Heart left ventricle (tissue), 16 donors: ENCODE measurements at regions not wholly inside any gene's neighbourhood (a gene's known extent, or its start where the extent isn't known, plus 50 kb on each side); places are given as distances from the start of the nearest gene placed in this dataset.
A peak's percentile ranks its signal among the peaks of the same experiment; 100 is the strongest.

Experiments
- ATAC-seq, 4 donors: fragments of 200-7000 bp; cut with Tn5 transposase; one replicate each; pipeline ENCODE4 v1.9.1; 2020 to 2022; ENCODE audit warnings: moderate library complexity in 4 of 4, mild to moderate bottlenecking in 3 of 4, moderate number of reproducible peaks in 1 of 4
- DNase-seq, 5 donors: peaks; one replicate each; pipeline ENCODE4 v3.0.0-alpha.2; 2020
- H3K27ac ChIP-seq, 12 donors: fragments of 200-600 bp; sonication (generic) in 4 of 12; one replicate each; pipeline versions ENCODE4 v1.5.0 to v1.8.0; 2016 to 2022; ENCODE audit warnings: mild to moderate bottlenecking in 2 of 12
- H3K27me3 ChIP-seq, 9 donors: fragments of 200-600 bp; sonication (generic) in 2 of 9; one replicate each; pipeline versions ENCODE4 v1.5.1 to v1.8.0; 2016 to 2022; ENCODE audit warnings: mild to moderate bottlenecking in 3 of 9
- H3K36me3 ChIP-seq, 9 donors: fragments of 200-600 bp; sonication (generic) in 2 of 9; one replicate each; pipeline versions ENCODE4 v1.5.0 to v1.8.0; 2018 to 2022; ENCODE audit warnings: mild to moderate bottlenecking in 2 of 9
- H3K4me1 ChIP-seq, 12 donors: fragments of 200-600 bp; sonication (generic) in 4 of 12; one replicate each; pipeline versions ENCODE4 v1.5.0 to v1.8.0; 2016 to 2022; ENCODE audit warnings: mild to moderate bottlenecking in 3 of 12
- H3K4me3 ChIP-seq, 12 donors: fragments of 200-600 bp; sonication (generic) in 4 of 12; one replicate each; pipeline versions ENCODE4 v1.5.0 to v1.8.0; 2017 to 2022; ENCODE audit warnings: mild to moderate bottlenecking in 9 of 12, moderate library complexity in 4 of 12
- H3K9me3 ChIP-seq, 12 donors: fragments of 200-600 bp; sonication (generic) in 4 of 12; one replicate each; pipeline versions ENCODE4 v1.5.0 to v1.8.0; 2016 to 2022; ENCODE audit warnings: mild to moderate bottlenecking in 1 of 12
- CTCF ChIP-seq, 12 donors: fragments of 200-600 bp; sonication (generic) in 4 of 12; IDR thresholded peaks; one replicate each; pipeline versions ENCODE4 v1.5.0 to v1.8.0; 2018 to 2022; ENCODE audit warnings: antibody characterized with exemption in 12 of 12, mild to moderate bottlenecking in 5 of 12
- POLR2A ChIP-seq, 2 donors: fragments of 450-650 bp; IDR thresholded peaks; one replicate each; pipeline ENCODE4 v1.6.1; 2017; ENCODE audit warnings: antibody characterized with exemption in 2 of 2, mild to moderate bottlenecking in 2 of 2, moderate library complexity in 2 of 2
- WGBS, 4 donors: extraction: QIAGEN DNeasy Blood & Tissue Kit in 2 of 4; methylation state at CpG; one replicate each; pipeline versions ENCODE4 v1.1.5 to v1.1.7; 2013 to 2018; 5-methylcytosine and 5-hydroxymethylcytosine counted together
- intact Hi-C, 10 donors: fragments of 100-400 bp; cut with DNase I; formaldehyde crosslinking; loops; one replicate each; pipeline versions ENCODE4 v1.11.1 to v1.14.2; 2022
- donor health status: ischemic (EF 13 %, LVEDD 7.1; RV severe dilation, severe dysfunction).
- donor health status: healthy with polysubstance abuse.
- donor health status: DM: no; HTN: yes; CAD: no.
- donor health status: DM: no; HTN: no; CAD: no.
- donor health status: ischemic (EF 25% LVEDD 6.9; RV normal size, moderate dysfunction).
- donor health status: ischemic (EF 25% LVEDD 5.7; RV mildly dilated, moderate dysfunction).
- donor health status: healthy.
- donor health status: DM: yes; HTN: yes; CAD: no.
- donor health status: ischemic (EF 35%, LVEDD 5.7; RV mildly dilated, moderate dysfunction).
- donor health status: nonischemic (EF 11% LVEDD 7.7; RV severe dilation, severe dysfunction).
- donor health status: DM: yes; HTN: yes; CAD: no.
- donor health status: PGD.
- donor health status: ischemic (EF 29% LVEDD 5.4; RV normal size, mild dysfunction).
- donor health status: nonischemic (EF 23%, LVEDD 6.1; RV moderate dilation, normal function).

- Histone ChIP-seq H3K27me3 (no peaks in the 10 kb centered on the region), H3K9me3 (no peaks in the 10 kb centered on the region), H3K27ac (no peak overlapping the region), H3K4me3 (no peak overlapping the region), H3K4me1 (no peaks in the 10 kb centered on the region), H3K36me3 (no peaks in the 10 kb centered on the region)
- no peak for ATAC-seq
- TF ChIP-seq CTCF (IDR thresholded peaks at IDR 0.05) (no peak), POLR2A (IDR thresholded peaks at IDR 0.05) (no peak)
- DNase-seq, result no peak
- intact Hi-C loops, result no loop called here
- 55 to 69% (median 63%) methylated on average over 3 of the region's 3 CpGs for WGBS, 4 donors
Observed at GRCh38 chr4:79266136-79266535, 59.7 kb downstream of the NAA11 start.

- H3K4me1 ChIP-seq, result no peaks in the 10 kb centered on the region
- DNase-seq, result no peak
- no peak for ATAC-seq
Observed at GRCh38 chr4:79259242-79259641, 66.6 kb downstream of the NAA11 start.

GRCh38 chr4:79258614-79259176 lies 67.2 kb downstream of the NAA11 start:
- Histone ChIP-seq H3K27ac (no peak overlapping the region), H3K36me3 (no peaks in the 10 kb centered on the region), H3K4me1 (no peaks in the 10 kb centered on the region), H3K27me3 (no peaks in the 10 kb centered on the region), H3K9me3 (no peaks in the 10 kb centered on the region), H3K4me3 (no peak overlapping the region)
- TF ChIP-seq POLR2A (IDR thresholded peaks at IDR 0.05), result no peak
- TF ChIP-seq CTCF (IDR thresholded peaks at IDR 0.05), result no peak
- DNase-seq (no peak), ATAC-seq (no peak)
- 70 to 86% (median 81%) methylated on average over 1 to 2 of the region's 2 CpGs for WGBS, 4 donors
- intact Hi-C loops, result no loop called here

More at GRCh38 chr4:79259242-79259641, 66.6 kb downstream of the NAA11 start:
- no peak overlapping the region for H3K27ac ChIP-seq
- 62 to 82% (median 76%) methylated on average over 2 of the region's 2 CpGs for WGBS, 4 donors
- no peak overlapping the region for H3K4me3 ChIP-seq
- no peaks in the 10 kb centered on the region for H3K27me3 ChIP-seq
- H3K36me3 ChIP-seq, result no peaks in the 10 kb centered on the region
- intact Hi-C loops, result no loop called here
- TF ChIP-seq CTCF (IDR thresholded peaks at IDR 0.05), result no peak
- TF ChIP-seq POLR2A (IDR thresholded peaks at IDR 0.05), result no peak
- no peaks in the 10 kb centered on the region for H3K9me3 ChIP-seq

- H3K4me3 ChIP-seq, result no peak overlapping the region
- no peaks in the 10 kb centered on the region for H3K36me3 ChIP-seq
- TF ChIP-seq POLR2A (IDR thresholded peaks at IDR 0.05) (no peak), CTCF (IDR thresholded peaks at IDR 0.05) (no peak)
- intact Hi-C loops, result no loop called here
- ATAC-seq, result peak; percentile 32 to 85 (median 60)
- H3K4me1 ChIP-seq, result no peaks in the 10 kb centered on the region
- WGBS, 4 donors, result 39 to 82% (median 50%) methylated on average over 2 to 5 of the region's 5 CpGs
- H3K27me3 ChIP-seq, result no peaks in the 10 kb centered on the region
- no peak overlapping the region for H3K27ac ChIP-seq
- H3K9me3 ChIP-seq, result no peaks in the 10 kb centered on the region
- peak in 1 of 5 donors; percentile 54 for DNase-seq
Observed at GRCh38 chr4:79257953-79258613, 67.8 kb downstream of the NAA11 start.
